Cardiac fibroblast (primary cell): ENCODE measurements at regions not wholly inside any gene's neighbourhood (a gene's known extent, or its start where the extent isn't known, plus 50 kb on each side); places are given as distances from the start of the nearest gene placed in this dataset.

Source experiments
- DNase-seq, 2 donors: peaks; one replicate each; pipeline versions ENCODE4 v3.0.0 to v3.0.0-alpha.2; 2010; ENCODE audit warnings: low read depth in 2 of 2
- H3K4me3 ChIP-seq, 2 donors: replicated peaks in 1 of 2; 1 replicate in 1 of 2; 2 replicates in 1 of 2; pipeline ENCODE4 v1.5.1; 2011; ENCODE audit warnings: low read depth in 2 of 2, low read length in 2 of 2, mild to moderate bottlenecking in 2 of 2, moderate library complexity in 1 of 2
- CTCF ChIP-seq: IDR thresholded peaks from one replicate; pipeline ENCODE4 v1.5.1; 2011; ENCODE audit warnings: low read depth, mild to moderate bottlenecking, low read length, inconsistent platforms

GRCh38 chr20:56953048-56953586 lies 313.3 kb downstream of the BMP7 start:
- no peak overlapping the region for H3K4me3 ChIP-seq

GRCh38 chr20:56954797-56955196 lies 311.6 kb downstream of the BMP7 start:
- H3K4me3 ChIP-seq = no peak overlapping the region
- no peak for TF ChIP-seq CTCF
- DNase-seq = no peak

More at GRCh38 chr20:56953048-56953586, 313.3 kb downstream of the BMP7 start:
- no peak for TF ChIP-seq CTCF
- no peak for DNase-seq

GRCh38 chr20:56955680-56956079 lies 310.8 kb downstream of the BMP7 start:
- H3K4me3 ChIP-seq = no peak overlapping the region
- DNase-seq = no peak
- TF ChIP-seq CTCF = no peak

GRCh38 chr20:56956534-56956933 lies 309.9 kb downstream of the BMP7 start:
- no peak for DNase-seq
- H3K4me3 ChIP-seq = no peak overlapping the region
- TF ChIP-seq CTCF = no peak

- DNase-seq = no peak
- TF ChIP-seq CTCF = no peak
- no peak overlapping the region for H3K4me3 ChIP-seq
Measured at GRCh38 chr20:56957737-56958553, 308.5 kb downstream of the BMP7 start.

- H3K4me3 ChIP-seq = no peak overlapping the region
- no peak for DNase-seq
- no peak for TF ChIP-seq CTCF
Measured at GRCh38 chr20:56964901-56965300, 301.5 kb downstream of the BMP7 start.
